ENCODE measurements at regions not wholly inside any gene's neighbourhood (a gene's known extent, or its start where the extent isn't known, plus 50 kb on each side); places are given as distances from the start of the nearest gene placed in this dataset.

DNA sequence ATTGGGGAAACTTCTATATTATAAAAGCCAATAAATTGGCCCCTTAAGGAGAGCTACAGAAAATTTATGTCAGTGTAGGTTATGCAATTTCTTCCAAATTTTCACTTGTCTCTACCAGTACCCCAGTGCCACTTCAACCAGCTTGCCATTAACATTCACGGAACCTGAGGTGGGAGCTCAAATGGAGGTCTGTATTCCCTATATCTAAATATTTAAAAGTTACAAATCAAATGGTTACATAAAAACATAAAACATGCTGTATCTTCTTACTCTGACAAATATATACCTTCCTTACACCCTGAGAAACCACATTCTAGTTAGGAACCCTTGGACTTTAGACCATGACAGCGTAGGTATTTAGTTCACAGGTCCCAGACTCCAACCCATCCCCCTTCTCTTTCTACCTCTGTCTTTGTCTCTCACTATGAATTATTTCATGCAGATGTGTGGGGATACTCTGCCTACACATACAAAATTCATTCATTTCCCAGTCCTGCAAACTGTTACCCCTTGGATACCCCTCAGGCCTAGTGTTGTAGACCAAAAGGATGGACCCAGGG, 127.8 kb upstream of the PMFBP1 start:
- Histone ChIP-seq H3K9me3 (ENCODE audit: control insufficient read depth, low read length) (no peaks in the 10 kb centered on the region), H3K27me3 (ENCODE audit: control insufficient read depth, insufficient read depth, low read length, poor library complexity, severe bottlenecking) (no peaks in the 10 kb centered on the region), H3K4me1 (ENCODE audit: control insufficient read depth, insufficient read depth, low read length) (no peaks in the 10 kb centered on the region), H3K36me3 (ENCODE audit: control insufficient read depth, insufficient read depth, low read length) (peaks cover 3% of the 10 kb centered on the region), H3K27ac (ENCODE audit: insufficient read depth, low read depth, low read length, poor library complexity, severe bottlenecking) (no peak overlapping the region), H3K4me3 (ENCODE audit: insufficient read depth, low read depth, low read length) (no peak overlapping the region)
- WGBS, 2 experiments: 94% methylated on average over 1 to 2 of the region's 2 CpGs

DNA sequence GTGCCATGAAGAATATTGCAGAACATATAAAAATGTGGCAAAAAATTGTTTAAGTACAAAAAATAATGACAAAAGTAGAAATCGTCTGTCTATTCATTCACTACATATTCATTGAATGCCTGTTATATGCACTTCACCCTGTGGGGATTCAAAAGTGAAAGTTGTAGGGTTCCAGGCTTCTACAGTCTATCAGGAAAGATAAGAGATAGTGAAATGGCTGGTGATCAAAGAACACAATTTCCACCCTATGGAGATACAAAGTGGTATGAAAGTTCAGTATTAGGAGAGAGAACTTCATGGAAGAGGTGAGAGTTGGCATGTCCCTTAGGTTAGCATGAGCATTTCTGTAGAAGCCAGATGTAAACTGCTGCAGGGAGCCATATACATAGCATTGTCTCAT, 127.0 kb upstream of the PMFBP1 start:
- no peaks in the 10 kb centered on the region for H3K9me3 ChIP-seq (ENCODE audit: control insufficient read depth, low read length)
- no peaks in the 10 kb centered on the region for H3K4me1 ChIP-seq (ENCODE audit: control insufficient read depth, insufficient read depth, low read length)
- peaks cover 3% of the 10 kb centered on the region for H3K36me3 ChIP-seq (ENCODE audit: control insufficient read depth, insufficient read depth, low read length)
- no CpG with 5 or more reads among the region's 1 CpG for WGBS, 2 experiments
- no peak overlapping the region for H3K27ac ChIP-seq (ENCODE audit: insufficient read depth, low read depth, low read length, poor library complexity, severe bottlenecking)
- H3K4me3 ChIP-seq (ENCODE audit: insufficient read depth, low read depth, low read length): no peak overlapping the region
- H3K27me3 ChIP-seq (ENCODE audit: control insufficient read depth, insufficient read depth, low read length, poor library complexity, severe bottlenecking): no peaks in the 10 kb centered on the region

DNA sequence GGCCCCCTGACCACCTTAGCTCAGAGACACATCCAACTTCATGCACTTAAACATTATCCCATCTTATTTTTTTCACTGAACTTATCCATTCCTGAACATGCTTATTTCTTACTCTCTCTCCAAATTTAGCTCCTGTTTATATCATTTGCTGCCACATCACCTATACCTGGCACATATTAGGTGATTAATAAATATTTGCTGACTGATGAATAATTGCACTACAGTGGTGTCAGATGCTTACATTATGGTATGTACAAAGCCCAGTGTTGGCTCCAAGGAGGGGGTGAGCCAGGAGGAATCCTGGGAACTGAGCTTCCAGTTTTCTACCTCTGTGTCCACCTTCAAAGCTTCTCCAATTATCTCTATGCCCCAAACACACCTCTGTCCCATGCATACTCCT, 124.0 kb upstream of the PMFBP1 start:
- Histone ChIP-seq H3K9me3 (ENCODE audit: control insufficient read depth, low read length) (no peaks in the 10 kb centered on the region), H3K4me3 (ENCODE audit: insufficient read depth, low read depth, low read length) (no peak overlapping the region), H3K4me1 (ENCODE audit: control insufficient read depth, insufficient read depth, low read length) (no peaks in the 10 kb centered on the region), H3K27ac (ENCODE audit: insufficient read depth, low read depth, low read length, poor library complexity, severe bottlenecking) (no peak overlapping the region), H3K27me3 (ENCODE audit: control insufficient read depth, insufficient read depth, low read length, poor library complexity, severe bottlenecking) (no peaks in the 10 kb centered on the region), H3K36me3 (ENCODE audit: control insufficient read depth, insufficient read depth, low read length) (peaks cover 3% of the 10 kb centered on the region)

DNA sequence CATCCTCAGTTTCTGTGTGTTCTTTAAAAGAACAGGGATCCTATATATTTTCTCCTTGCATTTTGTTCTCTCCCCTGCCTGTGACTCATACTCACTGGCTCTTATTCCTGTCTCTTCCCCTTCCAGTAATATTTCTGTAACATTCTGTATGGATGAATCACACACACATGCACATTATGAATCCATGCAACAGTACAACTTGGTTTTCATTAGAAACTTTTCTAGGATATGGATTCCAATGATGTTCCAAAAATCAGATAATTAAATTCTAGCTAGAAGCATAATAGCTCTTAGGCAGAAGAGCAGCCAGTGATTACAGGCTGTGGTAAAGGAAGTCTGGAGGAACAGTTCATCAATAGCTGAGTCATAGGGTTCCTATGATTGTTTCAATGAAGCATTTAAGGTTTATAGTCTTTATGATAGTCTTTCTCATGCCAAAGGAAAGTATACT, 119.6 kb upstream of the PMFBP1 start:
- Histone ChIP-seq H3K9me3 (ENCODE audit: control insufficient read depth, low read length) (no peaks in the 10 kb centered on the region), H3K27me3 (ENCODE audit: control insufficient read depth, insufficient read depth, low read length, poor library complexity, severe bottlenecking) (no peaks in the 10 kb centered on the region), H3K36me3 (ENCODE audit: control insufficient read depth, insufficient read depth, low read length) (no peaks in the 10 kb centered on the region), H3K4me3 (ENCODE audit: insufficient read depth, low read depth, low read length) (no peak overlapping the region), H3K27ac (ENCODE audit: insufficient read depth, low read depth, low read length, poor library complexity, severe bottlenecking) (no peak overlapping the region), H3K4me1 (ENCODE audit: control insufficient read depth, insufficient read depth, low read length) (no peaks in the 10 kb centered on the region)

GRCh38 chr16:72291121-72291520, 119.2 kb upstream of the PMFBP1 start:
- H3K27ac ChIP-seq (ENCODE audit: insufficient read depth, low read depth, low read length, poor library complexity, severe bottlenecking): no peak overlapping the region
- H3K4me3 ChIP-seq (ENCODE audit: insufficient read depth, low read depth, low read length): no peak overlapping the region
- no peaks in the 10 kb centered on the region for H3K27me3 ChIP-seq (ENCODE audit: control insufficient read depth, insufficient read depth, low read length, poor library complexity, severe bottlenecking)
- WGBS, 2 experiments: 91 to 93% methylated on average over 3 of the region's 3 CpGs
- no peaks in the 10 kb centered on the region for H3K9me3 ChIP-seq (ENCODE audit: control insufficient read depth, low read length)
- H3K4me1 ChIP-seq (ENCODE audit: control insufficient read depth, insufficient read depth, low read length): no peaks in the 10 kb centered on the region
- H3K36me3 ChIP-seq (ENCODE audit: control insufficient read depth, insufficient read depth, low read length): no peaks in the 10 kb centered on the region

DNA sequence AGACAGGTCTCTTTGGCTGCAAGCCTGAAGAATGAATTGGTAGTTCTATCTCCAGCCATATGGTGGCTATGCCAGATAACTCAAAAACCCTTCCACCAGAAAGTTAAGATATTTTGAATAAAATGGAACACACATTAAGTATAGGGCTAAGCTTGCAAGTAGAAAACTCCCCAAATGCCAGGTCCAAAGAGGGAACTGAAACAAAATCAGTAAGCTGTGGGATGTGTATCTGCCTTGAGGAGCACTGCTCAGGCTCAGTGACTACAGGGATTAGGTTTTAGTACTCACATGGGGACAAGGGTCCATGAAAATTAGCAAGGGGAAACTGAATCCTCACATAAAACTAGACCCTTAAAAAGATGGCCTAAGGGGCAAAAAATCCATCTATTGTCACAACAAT, 115.7 kb upstream of the PMFBP1 start:
- H3K9me3 ChIP-seq (ENCODE audit: control insufficient read depth, low read length): no peaks in the 10 kb centered on the region
- H3K4me1 ChIP-seq (ENCODE audit: control insufficient read depth, insufficient read depth, low read length): peaks cover 5% of the 10 kb centered on the region
- H3K27ac ChIP-seq (ENCODE audit: insufficient read depth, low read depth, low read length, poor library complexity, severe bottlenecking): no peak overlapping the region

DNA sequence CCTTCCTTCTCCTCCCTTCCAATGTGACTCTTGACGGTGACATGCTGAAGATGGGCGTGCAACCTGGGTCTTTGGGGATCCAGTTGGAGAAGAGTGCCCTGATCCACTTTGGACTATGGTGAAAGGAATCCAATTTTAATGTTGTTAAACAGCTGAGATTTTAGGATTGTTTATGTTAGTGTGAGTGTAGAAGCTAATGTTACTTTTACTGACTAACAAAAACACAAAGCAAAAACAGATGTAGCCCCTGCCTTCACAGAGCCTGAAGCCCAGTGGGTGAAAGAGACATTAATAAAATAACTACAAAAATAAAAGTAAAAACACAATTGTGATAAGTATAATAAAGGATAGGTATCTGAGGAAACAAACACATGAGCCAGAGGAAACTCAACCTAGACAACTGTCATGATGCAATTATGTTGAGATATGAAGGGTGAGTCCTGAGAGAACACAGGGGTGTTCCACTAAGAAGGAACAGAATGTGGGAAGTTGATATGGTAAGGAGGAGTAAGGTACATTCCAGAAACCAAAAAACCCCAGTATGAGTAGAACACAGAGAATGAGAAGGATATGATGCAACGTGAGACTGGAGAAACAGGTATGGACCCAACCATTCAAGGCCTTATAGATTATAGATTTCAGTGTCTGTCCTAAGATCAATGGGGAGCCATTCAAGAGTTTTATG, 115.1 kb upstream of the PMFBP1 start:
- Histone ChIP-seq H3K4me1 (ENCODE audit: control insufficient read depth, insufficient read depth, low read length) (peaks cover 5% of the 10 kb centered on the region), H3K27me3 (ENCODE audit: control insufficient read depth, insufficient read depth, low read length, poor library complexity, severe bottlenecking) (no peaks in the 10 kb centered on the region), H3K36me3 (ENCODE audit: control insufficient read depth, insufficient read depth, low read length) (no peaks in the 10 kb centered on the region), H3K9me3 (ENCODE audit: control insufficient read depth, low read length) (no peaks in the 10 kb centered on the region), H3K27ac (ENCODE audit: insufficient read depth, low read depth, low read length, poor library complexity, severe bottlenecking) (no peak overlapping the region), H3K4me3 (ENCODE audit: insufficient read depth, low read depth, low read length) (no peak overlapping the region)
- WGBS, 2 experiments: 96 to 100% methylated on average over 3 of the region's 3 CpGs

More for the DNA sequence above, 115.7 kb upstream of the PMFBP1 start:
- Histone ChIP-seq H3K4me3 (ENCODE audit: insufficient read depth, low read depth, low read length) (no peak overlapping the region), H3K36me3 (ENCODE audit: control insufficient read depth, insufficient read depth, low read length) (no peaks in the 10 kb centered on the region), H3K27me3 (ENCODE audit: control insufficient read depth, insufficient read depth, low read length, poor library complexity, severe bottlenecking) (no peaks in the 10 kb centered on the region)

GRCh38 chr16:72285728-72286127, 113.8 kb upstream of the PMFBP1 start:
- Histone ChIP-seq H3K27ac (ENCODE audit: insufficient read depth, low read depth, low read length, poor library complexity, severe bottlenecking) (no peak overlapping the region), H3K4me1 (ENCODE audit: control insufficient read depth, insufficient read depth, low read length) (peaks cover 5% of the 10 kb centered on the region), H3K4me3 (ENCODE audit: insufficient read depth, low read depth, low read length) (no peak overlapping the region), H3K9me3 (ENCODE audit: control insufficient read depth, low read length) (no peaks in the 10 kb centered on the region), H3K36me3 (ENCODE audit: control insufficient read depth, insufficient read depth, low read length) (no peaks in the 10 kb centered on the region), H3K27me3 (ENCODE audit: control insufficient read depth, insufficient read depth, low read length, poor library complexity, severe bottlenecking) (no peaks in the 10 kb centered on the region)
- WGBS, 2 experiments: 87% methylated on average over 6 of the region's 6 CpGs

- 43 to 49% methylated on average over 5 of the region's 5 CpGs for WGBS, 2 experiments
- H3K27me3 ChIP-seq (ENCODE audit: control insufficient read depth, insufficient read depth, low read length, poor library complexity, severe bottlenecking): no peaks in the 10 kb centered on the region
These were observed 113.4 kb upstream of the PMFBP1 start for GRCh38 chr16:72285324-72285723.

DNA sequence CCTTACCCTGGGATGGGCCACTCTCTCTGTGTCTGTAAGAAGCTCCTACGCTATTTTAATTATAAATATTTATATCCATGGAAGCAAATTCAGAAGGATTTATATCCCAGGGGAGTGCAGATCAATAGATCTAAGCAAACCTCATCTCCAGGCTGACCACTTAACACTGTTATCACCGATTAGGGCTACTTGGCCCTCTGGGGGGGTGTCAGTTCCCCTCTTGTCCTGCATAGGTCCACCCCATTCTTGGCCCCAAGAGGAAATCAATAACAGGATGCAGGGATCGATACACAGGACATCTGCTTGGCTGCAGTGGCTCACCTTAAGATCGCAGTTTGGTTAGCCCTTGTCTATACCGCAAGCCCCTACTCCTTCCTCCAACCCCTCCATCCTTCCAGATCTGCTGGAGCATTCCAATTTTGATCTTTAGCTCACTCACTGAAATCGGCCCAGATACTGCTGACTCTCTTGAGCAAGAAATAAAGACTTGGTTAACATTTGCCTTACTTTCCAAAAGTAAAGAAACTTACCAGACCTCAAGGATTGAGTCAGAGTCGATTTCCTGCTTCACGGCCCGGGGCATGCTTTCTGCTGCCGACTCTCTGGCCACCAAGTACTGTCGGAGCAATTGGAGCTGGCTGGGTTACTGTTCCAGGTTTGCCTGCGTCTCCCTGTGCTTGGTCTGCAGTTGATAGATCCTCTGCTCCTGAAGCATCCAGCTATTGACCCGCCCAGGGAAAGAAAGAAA, 112.3 kb upstream of the PMFBP1 start:
- no peaks in the 10 kb centered on the region for H3K36me3 ChIP-seq (ENCODE audit: control insufficient read depth, insufficient read depth, low read length)
- peaks cover 5% of the 10 kb centered on the region for H3K4me1 ChIP-seq (ENCODE audit: control insufficient read depth, insufficient read depth, low read length)
- no peaks in the 10 kb centered on the region for H3K9me3 ChIP-seq (ENCODE audit: control insufficient read depth, low read length)
- no peak overlapping the region for H3K27ac ChIP-seq (ENCODE audit: insufficient read depth, low read depth, low read length, poor library complexity, severe bottlenecking)
- no peak overlapping the region for H3K4me3 ChIP-seq (ENCODE audit: insufficient read depth, low read depth, low read length)
- WGBS, 2 experiments: 95% methylated on average over 11 to 13 of the region's 13 CpGs
- H3K27me3 ChIP-seq (ENCODE audit: control insufficient read depth, insufficient read depth, low read length, poor library complexity, severe bottlenecking): no peaks in the 10 kb centered on the region

More at GRCh38 chr16:72285324-72285723, 113.4 kb upstream of the PMFBP1 start:
- H3K9me3 ChIP-seq (ENCODE audit: control insufficient read depth, low read length): no peaks in the 10 kb centered on the region
- peaks cover 5% of the 10 kb centered on the region for H3K4me1 ChIP-seq (ENCODE audit: control insufficient read depth, insufficient read depth, low read length)
- H3K36me3 ChIP-seq (ENCODE audit: control insufficient read depth, insufficient read depth, low read length): no peaks in the 10 kb centered on the region
- H3K27ac ChIP-seq (ENCODE audit: insufficient read depth, low read depth, low read length, poor library complexity, severe bottlenecking): peak overlapping the region; percentile 31
- H3K4me3 ChIP-seq (ENCODE audit: insufficient read depth, low read depth, low read length): no peak overlapping the region
